ENCODE measurements at regions not wholly inside any gene's neighbourhood (a gene's known extent, or its start where the extent isn't known, plus 50 kb on each side); places are given as distances from the start of the nearest gene placed in this dataset.

DNA sequence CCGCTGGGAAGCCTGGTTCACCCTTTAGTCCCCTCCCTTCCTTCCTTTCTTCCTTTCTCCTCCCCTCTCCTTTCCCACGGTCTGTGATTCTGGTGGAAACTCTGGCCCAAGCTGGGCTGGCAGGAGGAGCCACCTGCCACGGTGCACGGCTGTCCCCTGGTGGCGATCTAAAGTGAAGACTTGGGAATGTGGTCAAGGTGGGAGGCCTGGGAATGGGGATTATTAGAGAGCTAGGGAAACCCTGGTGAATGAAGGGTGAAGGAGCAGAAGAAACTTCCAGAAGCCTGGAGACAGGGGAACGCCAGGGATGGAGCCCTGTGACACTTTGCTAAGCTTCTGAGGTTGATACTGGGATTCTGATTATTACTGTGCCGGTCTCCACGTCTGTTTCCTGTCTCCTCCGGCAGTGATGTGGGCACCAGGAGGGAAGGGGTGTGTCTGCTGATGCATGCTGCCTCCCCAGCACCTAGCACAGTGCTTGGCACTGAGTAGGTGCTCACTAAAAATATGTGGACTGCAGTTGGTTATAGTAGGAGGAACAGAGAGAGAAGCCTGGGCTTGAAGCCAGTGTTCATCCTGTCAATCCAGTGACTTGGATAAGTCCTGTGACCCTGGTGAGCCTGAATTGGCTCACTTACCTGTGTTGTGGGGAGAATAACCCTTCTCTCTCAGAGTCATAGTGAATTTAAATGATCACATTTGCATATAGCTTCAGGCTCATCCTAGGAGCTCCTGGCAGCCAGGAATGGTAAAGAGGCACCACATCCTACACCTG lies 71.2 kb upstream of the NBPF3 start (continued):
- TF ChIP-seq FEZF1 (tag by site-specific recombination; IDR thresholded peaks at IDR 0.05), result no peak
- peak; percentile 65; the same call in 1 of the 2 replicates for TF ChIP-seq ZNF664 (tag by site-specific recombination; IDR thresholded peaks at IDR 0.05)
- 0 out of 2 replicates have a peak, but pooled peaks have one; percentile 49 for TF ChIP-seq KLF16 (tag by site-specific recombination; IDR thresholded peaks at IDR 0.05)
- TF ChIP-seq ZNF391 (tag by site-specific recombination; IDR thresholded peaks at IDR 0.05; ENCODE audit: borderline replicate concordance, low read depth), result peak; percentile 70; the same call in 1 of the 2 replicates
- no peak for TF ChIP-seq ZNF138 (tag by site-specific recombination; IDR thresholded peaks at IDR 0.05; ENCODE audit: borderline replicate concordance)
- TF ChIP-seq ZNF792 (tag by site-specific recombination; IDR thresholded peaks at IDR 0.05), result no peak
- TF ChIP-seq ZNF510 (tag by site-specific recombination; IDR thresholded peaks at IDR 0.05; ENCODE audit: insufficient replicate concordance), result no peak
- no peak for TF ChIP-seq SALL2 (tag by site-specific recombination; IDR thresholded peaks at IDR 0.05; ENCODE audit: borderline replicate concordance)
- no peak for TF ChIP-seq GFI1B (tag by site-specific recombination; IDR thresholded peaks at IDR 0.05)
- TF ChIP-seq ZSCAN30 (tag by site-specific recombination; IDR thresholded peaks at IDR 0.05), result peak; percentile 77; the same call in 1 of the 2 replicates
- peak; percentile 86 for TF ChIP-seq ZNF366 (tag by site-specific recombination; conservative IDR thresholded peaks at IDR 0.05)
- TF ChIP-seq HOXA7 (CRISPR knock-in tag; IDR thresholded peaks at IDR 0.05; ENCODE audit: borderline replicate concordance), result no peak
- TF ChIP-seq ZFP37 (tag by site-specific recombination; IDR thresholded peaks at IDR 0.05), result peak; percentile 56; the same call in 1 of the 2 replicates
- TF ChIP-seq ZNF175 (tag by site-specific recombination; IDR thresholded peaks at IDR 0.05), result no peak
- no peak for TF ChIP-seq ZNF548 (tag by site-specific recombination; IDR thresholded peaks at IDR 0.05)
- no peak for TF ChIP-seq HOXD13 (CRISPR knock-in tag; IDR thresholded peaks at IDR 0.05; ENCODE audit: borderline replicate concordance)
- TF ChIP-seq ZNF140 (tag by site-specific recombination; IDR thresholded peaks at IDR 0.05), result no peak
- TF ChIP-seq, protein P1, sequence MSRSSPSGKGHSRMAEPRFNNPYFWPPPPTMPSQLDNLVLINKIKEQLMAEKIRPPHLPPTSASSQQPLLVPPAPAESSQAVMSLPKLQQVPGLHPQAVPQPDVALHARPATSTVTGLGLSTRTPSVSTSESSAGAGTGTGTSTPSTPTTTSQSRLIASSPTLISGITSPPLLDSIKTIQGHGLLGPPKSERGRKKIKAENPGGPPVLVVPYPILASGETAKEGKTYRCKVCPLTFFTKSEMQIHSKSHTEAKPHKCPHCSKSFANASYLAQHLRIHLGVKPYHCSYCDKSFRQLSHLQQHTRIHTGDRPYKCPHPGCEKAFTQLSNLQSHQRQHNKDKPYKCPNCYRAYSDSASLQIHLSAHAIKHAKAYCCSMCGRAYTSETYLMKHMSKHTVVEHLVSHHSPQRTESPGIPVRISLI (tag by site-specific recombination; IDR thresholded peaks at IDR 0.05), result no peak
- TF ChIP-seq ZBTB1 (tag by site-specific recombination; IDR thresholded peaks at IDR 0.05), result no peak
- TF ChIP-seq GLI4 (tag by site-specific recombination; IDR thresholded peaks at IDR 0.05), result no peak
- TF ChIP-seq, protein P2, sequence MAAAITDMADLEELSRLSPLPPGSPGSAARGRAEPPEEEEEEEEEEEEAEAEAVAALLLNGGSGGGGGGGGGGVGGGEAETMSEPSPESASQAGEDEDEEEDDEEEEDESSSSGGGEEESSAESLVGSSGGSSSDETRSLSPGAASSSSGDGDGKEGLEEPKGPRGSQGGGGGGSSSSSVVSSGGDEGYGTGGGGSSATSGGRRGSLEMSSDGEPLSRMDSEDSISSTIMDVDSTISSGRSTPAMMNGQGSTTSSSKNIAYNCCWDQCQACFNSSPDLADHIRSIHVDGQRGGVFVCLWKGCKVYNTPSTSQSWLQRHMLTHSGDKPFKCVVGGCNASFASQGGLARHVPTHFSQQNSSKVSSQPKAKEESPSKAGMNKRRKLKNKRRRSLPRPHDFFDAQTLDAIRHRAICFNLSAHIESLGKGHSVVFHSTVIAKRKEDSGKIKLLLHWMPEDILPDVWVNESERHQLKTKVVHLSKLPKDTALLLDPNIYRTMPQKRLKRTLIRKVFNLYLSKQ (tag by site-specific recombination; IDR thresholded peaks at IDR 0.05; ENCODE audit: borderline replicate concordance), result no peak
- TF ChIP-seq ZFP41 (tag by site-specific recombination; IDR thresholded peaks at IDR 0.05; ENCODE audit: borderline replicate concordance), result no peak
- no peak for TF ChIP-seq ZNF626 (tag by site-specific recombination; IDR thresholded peaks at IDR 0.05)
- TF ChIP-seq ZNF394 (tag by site-specific recombination; IDR thresholded peaks at IDR 0.05; ENCODE audit: borderline replicate concordance), result 0 out of 2 replicates have a peak, but pooled peaks have one; percentile 25
- TF ChIP-seq ZNF184 (tag by site-specific recombination; IDR thresholded peaks at IDR 0.05), result no peak
- peak; percentile 67; the same call in 1 of the 2 replicates for TF ChIP-seq ZNF660 (tag by site-specific recombination; IDR thresholded peaks at IDR 0.05)
- peak; percentile 17; the same call in 1 of the 2 replicates for TF ChIP-seq EGR2 (tag by site-specific recombination; IDR thresholded peaks at IDR 0.05; ENCODE audit: low read depth)
- TF ChIP-seq ZNF292 (tag by site-specific recombination; IDR thresholded peaks at IDR 0.05; ENCODE audit: borderline replicate concordance, low read depth), result no peak
- TF ChIP-seq ZNF549 (tag by site-specific recombination; IDR thresholded peaks at IDR 0.05), result no peak
- TF ChIP-seq, protein P3, sequence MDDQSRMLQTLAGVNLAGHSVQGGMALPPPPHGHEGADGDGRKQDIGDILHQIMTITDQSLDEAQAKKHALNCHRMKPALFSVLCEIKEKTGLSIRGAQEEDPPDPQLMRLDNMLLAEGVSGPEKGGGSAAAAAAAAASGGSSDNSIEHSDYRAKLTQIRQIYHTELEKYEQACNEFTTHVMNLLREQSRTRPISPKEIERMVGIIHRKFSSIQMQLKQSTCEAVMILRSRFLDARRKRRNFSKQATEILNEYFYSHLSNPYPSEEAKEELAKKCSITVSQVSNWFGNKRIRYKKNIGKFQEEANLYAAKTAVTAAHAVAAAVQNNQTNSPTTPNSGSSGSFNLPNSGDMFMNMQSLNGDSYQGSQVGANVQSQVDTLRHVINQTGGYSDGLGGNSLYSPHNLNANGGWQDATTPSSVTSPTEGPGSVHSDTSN (CRISPR knock-in tag; IDR thresholded peaks at IDR 0.05), result no peak
- TF ChIP-seq ZNF433 (tag by site-specific recombination; IDR thresholded peaks at IDR 0.05; ENCODE audit: low read depth), result no peak
- no peak for TF ChIP-seq ZNF239 (tag by site-specific recombination; IDR thresholded peaks at IDR 0.05)
- no peak for TF ChIP-seq SP3 (tag by site-specific recombination; IDR thresholded peaks at IDR 0.05)
- TF ChIP-seq, protein P4, sequence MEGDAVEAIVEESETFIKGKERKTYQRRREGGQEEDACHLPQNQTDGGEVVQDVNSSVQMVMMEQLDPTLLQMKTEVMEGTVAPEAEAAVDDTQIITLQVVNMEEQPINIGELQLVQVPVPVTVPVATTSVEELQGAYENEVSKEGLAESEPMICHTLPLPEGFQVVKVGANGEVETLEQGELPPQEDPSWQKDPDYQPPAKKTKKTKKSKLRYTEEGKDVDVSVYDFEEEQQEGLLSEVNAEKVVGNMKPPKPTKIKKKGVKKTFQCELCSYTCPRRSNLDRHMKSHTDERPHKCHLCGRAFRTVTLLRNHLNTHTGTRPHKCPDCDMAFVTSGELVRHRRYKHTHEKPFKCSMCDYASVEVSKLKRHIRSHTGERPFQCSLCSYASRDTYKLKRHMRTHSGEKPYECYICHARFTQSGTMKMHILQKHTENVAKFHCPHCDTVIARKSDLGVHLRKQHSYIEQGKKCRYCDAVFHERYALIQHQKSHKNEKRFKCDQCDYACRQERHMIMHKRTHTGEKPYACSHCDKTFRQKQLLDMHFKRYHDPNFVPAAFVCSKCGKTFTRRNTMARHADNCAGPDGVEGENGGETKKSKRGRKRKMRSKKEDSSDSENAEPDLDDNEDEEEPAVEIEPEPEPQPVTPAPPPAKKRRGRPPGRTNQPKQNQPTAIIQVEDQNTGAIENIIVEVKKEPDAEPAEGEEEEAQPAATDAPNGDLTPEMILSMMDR (tag by site-specific recombination; IDR thresholded peaks at IDR 0.05), result peak; percentile 99
- TF ChIP-seq, protein P5, sequence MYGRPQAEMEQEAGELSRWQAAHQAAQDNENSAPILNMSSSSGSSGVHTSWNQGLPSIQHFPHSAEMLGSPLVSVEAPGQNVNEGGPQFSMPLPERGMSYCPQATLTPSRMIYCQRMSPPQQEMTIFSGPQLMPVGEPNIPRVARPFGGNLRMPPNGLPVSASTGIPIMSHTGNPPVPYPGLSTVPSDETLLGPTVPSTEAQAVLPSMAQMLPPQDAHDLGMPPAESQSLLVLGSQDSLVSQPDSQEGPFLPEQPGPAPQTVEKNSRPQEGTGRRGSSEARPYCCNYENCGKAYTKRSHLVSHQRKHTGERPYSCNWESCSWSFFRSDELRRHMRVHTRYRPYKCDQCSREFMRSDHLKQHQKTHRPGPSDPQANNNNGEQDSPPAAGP (tag by site-specific recombination; IDR thresholded peaks at IDR 0.05), result 0 out of 2 replicates have a peak, but pooled peaks have one; percentile 63

Measured in HEK293 (cell line).